ENCODE measurements at regions not wholly inside any gene's neighbourhood (a gene's known extent, or its start where the extent isn't known, plus 50 kb on each side); places are given as distances from the start of the nearest gene placed in this dataset.

DNA sequence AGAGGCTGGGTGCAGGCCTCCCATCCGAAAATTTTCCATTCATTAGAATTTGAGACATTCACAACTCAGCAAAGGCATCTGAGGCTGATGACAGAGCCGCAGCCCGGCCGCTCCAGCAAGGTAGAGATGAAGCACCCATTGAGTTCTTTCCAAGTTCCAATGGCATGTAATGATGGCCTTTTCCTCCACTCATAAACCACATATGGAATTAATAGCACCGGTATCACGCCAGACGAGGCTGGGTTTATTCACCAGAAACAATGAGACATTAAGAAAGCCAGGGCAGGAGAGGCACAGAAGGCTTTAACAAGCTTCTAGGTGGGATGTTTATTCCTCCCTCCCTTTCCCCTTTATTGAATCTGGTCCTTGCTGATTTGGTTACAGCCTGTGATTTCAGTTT, 534.4 kb downstream of the MN1 start:
- Histone ChIP-seq H3K23me2 (ENCODE audit: insufficient read length, low read depth, low read length, poor library complexity, severe bottlenecking) (no peaks in the 10 kb centered on the region), H4K91ac (ENCODE audit: insufficient read length, low read depth, low read length) (no peak overlapping the region), H3K4me2 (ENCODE audit: insufficient read depth, insufficient read length, low read length) (no peak overlapping the region), H3K18ac (ENCODE audit: insufficient read length, low read depth, low read length) (no peak overlapping the region), H3K79me1 (ENCODE audit: insufficient read depth, low read depth, low read length, poor library complexity, severe bottlenecking) (no peaks in the 10 kb centered on the region), H3K79me2 (ENCODE audit: insufficient read depth, low read length) (no peaks in the 10 kb centered on the region), H2BK20ac (ENCODE audit: low read depth, low read length, poor library complexity, severe bottlenecking) (no peak overlapping the region), H3K27ac (ENCODE audit: insufficient read length, low read depth, low read length) (no peak overlapping the region), H3K27me3 (ENCODE audit: insufficient read depth, low read length) (no peaks in the 10 kb centered on the region; the same call in 1 of the 2 replicates), H4K5ac (ENCODE audit: insufficient read length, low read depth, low read length) (no peak overlapping the region), H2BK5ac (ENCODE audit: insufficient read length, low read length) (no peak overlapping the region), H3K56ac (ENCODE audit: insufficient read length, low read depth, low read length) (no peak overlapping the region), H3T11ph (ENCODE audit: low read length) (no peak overlapping the region), H4K8ac (replicated peaks; ENCODE audit: insufficient read length, low read depth, low read length) (no peak overlapping the region), H2BK15ac (ENCODE audit: low read depth, low read length) (no peak overlapping the region), H2BK120ac (ENCODE audit: low read depth, low read length, poor library complexity, severe bottlenecking) (no peak overlapping the region), H2AFZ (ENCODE audit: low read length) (no peak overlapping the region), H3K14ac (ENCODE audit: insufficient read depth, low read length) (no peak overlapping the region), H3K4ac (ENCODE audit: low read depth, low read length) (no peak overlapping the region), H4K20me1 (ENCODE audit: control insufficient read depth, insufficient read depth, insufficient read length) (no peaks in the 10 kb centered on the region), H3K23ac (ENCODE audit: insufficient read length, low read depth, low read length) (no peak overlapping the region), H2AK5ac (ENCODE audit: insufficient read length, low read length) (no peak overlapping the region), H3K9me3 (ENCODE audit: control insufficient read depth, low read depth, low read length) (no peaks in the 10 kb centered on the region), H3K9ac (ENCODE audit: extremely low read depth, insufficient read length, low read length) (no peak overlapping the region), H2BK12ac (ENCODE audit: insufficient read length, low read depth, low read length) (no peak overlapping the region), H3K4me1 (ENCODE audit: insufficient read depth, low read length) (no peaks in the 10 kb centered on the region)
- DNase-seq = no peak
- Mint-ChIP-seq H3K27me3 (ENCODE audit: low read depth) (peaks cover 27% of the 10 kb centered on the region), H3K4me3 (no peak overlapping the region), H3K36me3 (ENCODE audit: insufficient read depth in 1 of 3, low read depth in 3 of 3) (no peaks in the 10 kb centered on the region; a peak in 1 of 7 replicates), H3K9me3 (no peaks in the 10 kb centered on the region), H3K27ac (no peak overlapping the region), H3K4me1 (peaks cover 8 to 14% of the 10 kb centered on the region in 2 experiments; a peak in 3 of 4 replicates)
- no CpG with 5 or more reads among the region's 7 CpGs for WGBS (ENCODE audit: extremely low coverage, insufficient read length, low lambda C conversion rate)
- TF ChIP-seq CTCF (conservative IDR thresholded peaks at IDR 0.05) = no peak
